Activated B cell treated with CpG ODN at 0.5 μM for 24 hours (primary cell): ENCODE measurements at regions not wholly inside any gene's neighbourhood (a gene's known extent, or its start where the extent isn't known, plus 50 kb on each side); places are given as distances from the start of the nearest gene placed in this dataset.

Experiments
- ATAC-seq: fragments of 200-7000 bp; cut with Tn5 transposase; one replicate; pipeline ENCODE4 v1.10.0; 2021; ENCODE audit warnings: low read depth, mild to moderate bottlenecking, moderate library complexity
- CTCF ChIA-PET: fragments of 350-600 bp; sonication (Branson Sonifier 250); formaldehyde crosslinking; loops from one replicate; lab custom pipeline; 2021; ENCODE audit warnings: antibody characterized with exemption; lab: Charles Lee
- POLR2A ChIA-PET: fragments of 350-600 bp; sonication (Branson Sonifier 250); formaldehyde crosslinking; loops from one replicate; lab custom pipeline; 2021; ENCODE audit warnings: antibody characterized with exemption; lab: Charles Lee
- DNase-seq: peaks from one replicate; pipeline ENCODE4 v3.0.0; 2022
- H3K27ac Mint-ChIP-seq: one replicate; pipeline ENCODE4 v1.8.0; 2020; ENCODE audit warnings: mixed read lengths
- H3K27me3 Mint-ChIP-seq: one replicate; pipeline ENCODE4 v1.8.0; 2021; ENCODE audit warnings: mixed read lengths
- H3K36me3 Mint-ChIP-seq: one replicate; pipeline ENCODE4 v1.8.0; 2021; ENCODE audit warnings: low read depth, mixed read lengths
- H3K4me1 Mint-ChIP-seq: one replicate; pipeline ENCODE4 v1.8.0; 2021; ENCODE audit warnings: mixed read lengths
- H3K4me3 Mint-ChIP-seq: one replicate; pipeline ENCODE4 v1.8.0; 2020; ENCODE audit warnings: mild to moderate bottlenecking, mixed read lengths
- H3K9me3 Mint-ChIP-seq: one replicate; pipeline ENCODE4 v1.8.0; 2020; ENCODE audit warnings: mixed read lengths
- intact Hi-C: fragments of 100-400 bp; cut with micrococcal nuclease; formaldehyde crosslinking; loops from one replicate; pipeline ENCODE4 v1.15.1; 2024
- TF ChIP-seq, protein P1 (sequence below): fragments of 200-600 bp; IDR thresholded peaks from one replicate; pipeline ENCODE4 v1.8.0; 2022; ENCODE audit warnings: antibody characterized with exemption, mild to moderate bottlenecking

DNA sequence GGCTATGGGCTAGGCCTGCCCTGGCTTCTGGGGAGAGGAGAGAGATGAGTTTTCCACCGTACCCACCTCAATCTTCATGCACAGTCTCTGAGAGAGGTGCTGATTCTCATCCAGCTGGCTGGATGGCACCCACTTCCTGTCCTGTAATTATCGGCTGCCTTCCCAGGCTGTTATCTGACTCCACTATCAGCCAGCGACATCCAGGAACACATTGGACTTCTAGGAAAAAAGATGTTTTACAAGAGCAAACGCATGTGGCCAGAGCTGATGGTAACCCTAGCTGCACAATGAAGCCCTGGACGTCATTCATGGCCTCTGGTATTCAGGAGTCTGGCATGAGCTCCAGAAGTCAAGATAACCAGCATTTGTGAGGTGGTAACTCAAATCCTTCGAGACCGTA is 137.4 kb downstream of the EHF start:
- no peaks in the 10 kb centered on the region for H3K36me3 Mint-ChIP-seq
- no peak overlapping the region for H3K4me3 Mint-ChIP-seq
- intact Hi-C loops, result no loop called here
- no peak for DNase-seq
- peaks cover 6% of the 10 kb centered on the region for H3K27me3 Mint-ChIP-seq
- ChIA-PET CTCF (no interaction called here), POLR2A (no interaction called here)
- TF ChIP-seq, protein P1, sequence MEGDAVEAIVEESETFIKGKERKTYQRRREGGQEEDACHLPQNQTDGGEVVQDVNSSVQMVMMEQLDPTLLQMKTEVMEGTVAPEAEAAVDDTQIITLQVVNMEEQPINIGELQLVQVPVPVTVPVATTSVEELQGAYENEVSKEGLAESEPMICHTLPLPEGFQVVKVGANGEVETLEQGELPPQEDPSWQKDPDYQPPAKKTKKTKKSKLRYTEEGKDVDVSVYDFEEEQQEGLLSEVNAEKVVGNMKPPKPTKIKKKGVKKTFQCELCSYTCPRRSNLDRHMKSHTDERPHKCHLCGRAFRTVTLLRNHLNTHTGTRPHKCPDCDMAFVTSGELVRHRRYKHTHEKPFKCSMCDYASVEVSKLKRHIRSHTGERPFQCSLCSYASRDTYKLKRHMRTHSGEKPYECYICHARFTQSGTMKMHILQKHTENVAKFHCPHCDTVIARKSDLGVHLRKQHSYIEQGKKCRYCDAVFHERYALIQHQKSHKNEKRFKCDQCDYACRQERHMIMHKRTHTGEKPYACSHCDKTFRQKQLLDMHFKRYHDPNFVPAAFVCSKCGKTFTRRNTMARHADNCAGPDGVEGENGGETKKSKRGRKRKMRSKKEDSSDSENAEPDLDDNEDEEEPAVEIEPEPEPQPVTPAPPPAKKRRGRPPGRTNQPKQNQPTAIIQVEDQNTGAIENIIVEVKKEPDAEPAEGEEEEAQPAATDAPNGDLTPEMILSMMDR, result no peak
- no peaks in the 10 kb centered on the region for H3K4me1 Mint-ChIP-seq
- peaks cover under 1% of the 10 kb centered on the region for H3K9me3 Mint-ChIP-seq
- no peak for ATAC-seq
- H3K27ac Mint-ChIP-seq, result no peak overlapping the region

- TF ChIP-seq, protein P1, result no peak
- H3K4me1 Mint-ChIP-seq, result no peaks in the 10 kb centered on the region
- CTCF ChIA-PET, result no interaction called here
- peaks cover 6% of the 10 kb centered on the region for H3K27me3 Mint-ChIP-seq
- POLR2A ChIA-PET, result no interaction called here
- DNase-seq, result no peak
- H3K4me3 Mint-ChIP-seq, result no peak overlapping the region
- ATAC-seq, result no peak
- H3K36me3 Mint-ChIP-seq, result no peaks in the 10 kb centered on the region
- intact Hi-C loops, result no loop called here
- no peak overlapping the region for H3K27ac Mint-ChIP-seq
- no peaks in the 10 kb centered on the region for H3K9me3 Mint-ChIP-seq
Observed at GRCh38 chr11:34757026-34757451, 136.1 kb downstream of the EHF start.

- POLR2A ChIA-PET, result no interaction called here
- CTCF ChIA-PET, result no interaction called here
- H3K36me3 Mint-ChIP-seq, result no peaks in the 10 kb centered on the region
- H3K27ac Mint-ChIP-seq, result no peak overlapping the region
- no peak overlapping the region for H3K4me3 Mint-ChIP-seq
- H3K4me1 Mint-ChIP-seq, result no peaks in the 10 kb centered on the region
- no peak for ATAC-seq
- no peaks in the 10 kb centered on the region for H3K9me3 Mint-ChIP-seq
- no peak for DNase-seq
- TF ChIP-seq, protein P1, result no peak
- peaks cover 6% of the 10 kb centered on the region for H3K27me3 Mint-ChIP-seq
- intact Hi-C loops, result no loop called here
Observed at GRCh38 chr11:34756591-34756990, 135.7 kb downstream of the EHF start.

GRCh38 chr11:34755671-34756070 is 134.8 kb downstream of the EHF start:
- Mint-ChIP-seq H3K27me3 (peaks cover 6% of the 10 kb centered on the region), H3K4me1 (no peaks in the 10 kb centered on the region), H3K4me3 (no peak overlapping the region), H3K36me3 (no peaks in the 10 kb centered on the region), H3K9me3 (no peaks in the 10 kb centered on the region), H3K27ac (no peak overlapping the region)
- POLR2A ChIA-PET, result no interaction called here
- intact Hi-C loops, result no loop called here
- TF ChIP-seq, protein P1, result no peak
- ATAC-seq (no peak), DNase-seq (no peak)
- CTCF ChIA-PET, result no interaction called here

DNA sequence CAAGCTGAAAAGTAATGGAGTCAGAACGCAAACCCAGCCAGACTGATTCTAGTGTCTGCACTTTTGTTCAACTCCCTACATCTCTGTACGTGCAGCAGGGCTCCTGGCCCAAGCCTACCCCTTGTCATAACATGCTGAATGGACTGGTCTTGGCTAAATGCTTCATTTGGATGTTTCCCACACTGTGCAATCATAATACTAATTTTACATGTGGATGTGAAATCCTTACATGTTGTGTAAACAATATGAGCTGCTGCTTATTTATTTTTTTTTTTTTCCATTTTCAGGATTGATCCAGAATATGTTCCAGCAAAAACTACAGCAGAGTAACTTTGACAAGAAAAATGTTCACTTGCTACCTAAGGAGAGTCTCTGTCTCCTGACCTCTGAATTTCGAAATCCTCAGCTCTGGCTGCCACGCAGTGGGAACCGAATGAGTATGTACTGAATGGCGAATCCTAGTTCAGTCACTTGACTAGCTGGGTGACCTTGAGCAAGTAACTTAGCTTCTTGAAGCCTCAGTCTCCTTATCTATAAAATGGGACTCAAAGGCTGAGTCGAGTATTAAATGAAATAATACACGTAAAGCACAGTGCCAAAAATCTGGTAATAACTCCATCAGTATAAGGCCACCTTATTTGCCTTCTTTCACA is 133.4 kb downstream of the EHF start:
- H3K27me3 Mint-ChIP-seq, result peaks cover 14% of the 10 kb centered on the region
- no peaks in the 10 kb centered on the region for H3K36me3 Mint-ChIP-seq
- CTCF ChIA-PET, result no interaction called here
- DNase-seq, result no peak
- no peaks in the 10 kb centered on the region for H3K4me1 Mint-ChIP-seq
- no peak for ATAC-seq
- POLR2A ChIA-PET, result no interaction called here
- no peak overlapping the region for H3K27ac Mint-ChIP-seq
- H3K9me3 Mint-ChIP-seq, result no peaks in the 10 kb centered on the region
- no peak overlapping the region for H3K4me3 Mint-ChIP-seq
- intact Hi-C loops, result no loop called here
- TF ChIP-seq, protein P1, result no peak
